GM23248 (cell line): ENCODE measurements at regions not wholly inside any gene's neighbourhood (a gene's known extent, or its start where the extent isn't known, plus 50 kb on each side); places are given as distances from the start of the nearest gene placed in this dataset.

Experiments
- EZH2 ChIP-seq: fragments of 200-600 bp; sonication (generic); IDR thresholded peaks from 2 replicates; pipeline ENCODE4 v1.6.1; 2018; ENCODE audit warnings: antibody characterized with exemption, mild to moderate bottlenecking; ENCODE audit not compliant: insufficient read depth, poor library complexity, severe bottlenecking
- EZH2phosphoT487 ChIP-seq: fragments of 200-600 bp; sonication (generic); IDR thresholded peaks from 2 replicates; pipeline ENCODE4 v1.6.1; 2018; ENCODE audit warnings: antibody characterized with exemption, moderate library complexity, mild to moderate bottlenecking, low read depth; ENCODE audit not compliant: insufficient read depth

DNA sequence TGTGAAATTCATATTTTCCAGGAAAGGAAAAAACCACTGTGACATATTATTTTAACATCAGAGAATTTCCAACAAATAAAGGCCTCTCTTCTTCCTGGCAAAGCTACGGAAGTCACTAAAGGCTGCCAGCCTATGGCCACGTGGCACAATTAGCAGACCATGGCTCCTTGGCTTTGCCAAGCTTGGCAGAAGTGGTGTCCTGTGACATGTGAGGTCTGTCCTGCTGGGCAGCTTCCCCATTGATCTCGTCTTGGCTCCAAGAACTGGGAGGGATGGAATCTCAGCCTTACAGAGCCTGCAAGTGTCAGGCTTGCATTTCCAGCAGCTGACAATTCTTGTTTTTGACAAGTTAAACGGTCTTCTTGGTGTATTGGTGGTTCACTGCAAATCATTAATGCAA lies 226.9 kb upstream of the THSD7B start:
- TF ChIP-seq EZH2 = no peak
- no peak for TF ChIP-seq EZH2phosphoT487
